ENCODE measurements at regions not wholly inside any gene's neighbourhood (a gene's known extent, or its start where the extent isn't known, plus 50 kb on each side); places are given as distances from the start of the nearest gene placed in this dataset.
A peak's percentile ranks its signal among the peaks of the same experiment; 100 is the strongest.
"Not testable (repeated sequence)": the region's sequence is repeated elsewhere in the genome, so short reads cannot be mapped to it uniquely, and the experiment has no call there.

DNA sequence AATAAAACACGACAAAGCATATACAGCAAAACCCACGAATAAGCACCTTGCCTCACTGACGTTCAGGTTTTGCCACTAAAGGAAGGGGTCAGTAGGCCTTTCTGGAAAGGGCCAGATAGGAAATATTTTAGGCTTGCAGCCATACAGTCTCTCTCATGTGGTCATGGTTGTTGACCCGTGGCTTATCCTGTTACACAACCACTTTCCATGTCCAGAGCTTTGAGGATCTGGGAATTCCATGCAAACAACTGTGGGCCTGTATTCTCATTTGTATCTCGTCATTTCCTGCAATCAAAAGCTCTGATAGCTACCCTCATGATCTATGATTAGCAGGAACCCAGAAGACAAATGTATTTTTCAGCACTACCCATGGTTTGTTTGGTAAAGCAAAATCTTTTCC, 108.3 kb downstream of the DRD1 start:
- in situ Hi-C loops (cut with MboI; ENCODE audit: low sequenced_read_pairs): no loop called here
- no peaks in the 10 kb centered on the region for H3K27me3 ChIP-seq (ENCODE audit: low read depth)
- no peak for DNase-seq (ENCODE audit: low spot score in 2 of 2)

DNA sequence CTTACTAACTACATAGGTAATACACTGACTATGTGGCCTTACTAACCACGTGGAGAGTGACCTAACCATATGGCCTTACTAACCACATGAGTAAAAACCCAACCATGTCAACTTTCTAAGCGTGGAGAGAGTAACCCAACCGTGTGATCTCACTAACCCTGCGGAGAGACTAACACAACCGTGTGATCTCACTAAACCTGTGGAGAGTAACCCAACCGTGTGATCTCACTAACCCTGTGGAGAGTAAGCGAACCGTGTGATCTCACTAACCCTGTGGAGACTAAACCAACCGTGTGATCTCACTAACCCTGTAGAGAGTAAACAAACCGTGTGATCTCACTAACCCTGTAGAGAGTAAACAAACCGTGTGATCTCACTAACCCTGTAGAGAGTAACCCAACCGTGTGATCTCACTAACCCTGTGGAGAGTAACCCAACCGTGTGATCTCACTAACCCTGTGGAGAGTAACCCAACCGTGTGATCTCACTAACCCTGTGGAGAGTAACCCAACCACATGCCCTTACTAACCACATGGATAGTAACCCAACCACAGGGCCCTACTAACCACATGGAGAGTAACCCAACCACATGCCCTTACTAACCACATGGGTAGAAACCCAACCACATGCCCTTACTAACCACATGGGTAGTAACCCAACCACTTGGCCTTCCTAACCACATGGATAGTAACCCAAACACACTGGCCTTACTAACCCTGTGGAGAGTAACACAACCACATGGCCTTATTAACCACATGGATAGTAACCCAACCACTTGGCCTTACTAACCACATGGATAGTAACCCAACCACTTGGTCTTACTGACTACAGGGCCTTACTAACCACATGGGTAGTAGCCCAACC, 112.6 kb downstream of the DRD1 start:
- H3K27me3 ChIP-seq (ENCODE audit: low read depth); H3K36me3 ChIP-seq (replicated peaks); H3K4me1 ChIP-seq; DNase-seq (ENCODE audit: low spot score in 2 of 2); H3K4me3 ChIP-seq; in situ Hi-C loops (cut with MboI; ENCODE audit: low sequenced_read_pairs); H3K9me3 ChIP-seq: not testable (repeated sequence)

More for the DNA sequence above, 108.3 kb downstream of the DRD1 start:
- H3K36me3 ChIP-seq (replicated peaks): no peaks in the 10 kb centered on the region
- no peak overlapping the region for H3K4me3 ChIP-seq
- no peaks in the 10 kb centered on the region for H3K4me1 ChIP-seq
- H3K9me3 ChIP-seq: no peaks in the 10 kb centered on the region

DNA sequence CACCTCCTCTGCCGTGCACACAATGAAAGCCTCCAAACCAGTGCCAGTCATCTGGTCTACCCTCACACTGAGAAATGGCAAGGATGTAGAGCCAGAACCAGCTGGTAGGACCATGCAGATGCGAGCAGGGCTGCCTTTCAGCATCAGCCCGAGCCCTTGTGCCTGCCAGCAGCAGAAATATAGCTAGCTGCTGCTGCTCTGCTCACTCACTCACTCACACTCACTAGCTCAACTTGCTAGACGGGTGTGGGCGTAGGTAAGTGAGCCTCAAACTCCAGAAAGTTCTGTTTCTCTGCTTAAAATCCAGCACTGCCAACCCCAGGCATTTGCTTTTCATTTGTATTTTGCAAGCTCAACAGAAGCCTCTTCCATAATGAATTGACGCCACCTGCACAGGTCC, 114.0 kb downstream of the DRD1 start:
- H3K36me3 ChIP-seq (replicated peaks): no peaks in the 10 kb centered on the region
- DNase-seq (ENCODE audit: low spot score in 2 of 2): no peak
- H3K9me3 ChIP-seq: no peaks in the 10 kb centered on the region
- H3K4me3 ChIP-seq: no peak overlapping the region
- H3K27me3 ChIP-seq (ENCODE audit: low read depth): no peaks in the 10 kb centered on the region
- in situ Hi-C loops (cut with MboI; ENCODE audit: low sequenced_read_pairs): no loop called here
- H3K4me1 ChIP-seq: no peaks in the 10 kb centered on the region

DNA sequence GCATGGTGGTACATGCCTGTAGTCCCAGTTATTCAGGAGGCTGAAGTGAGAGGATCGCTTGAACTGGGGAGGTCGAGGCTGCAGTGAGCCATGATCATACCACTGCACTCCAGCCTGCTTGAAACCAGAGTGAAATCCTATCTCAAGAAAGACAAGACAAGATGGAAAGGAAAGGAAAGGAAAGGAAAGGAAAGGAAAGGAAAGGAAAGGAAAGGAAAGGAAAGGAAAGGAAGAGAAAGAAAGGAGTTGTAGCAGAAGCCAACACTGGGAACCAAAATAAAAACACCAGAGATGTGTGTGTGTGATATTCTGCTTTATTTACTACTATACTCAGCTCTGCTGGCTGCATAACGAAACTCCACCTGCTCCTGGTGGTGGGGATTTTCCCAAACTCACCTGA, 115.3 kb downstream of the DRD1 start:
- Histone ChIP-seq H3K4me1 (no peaks in the 10 kb centered on the region), H3K4me3 (no peak overlapping the region), H3K9me3 (no peaks in the 10 kb centered on the region), H3K27me3 (ENCODE audit: low read depth) (no peaks in the 10 kb centered on the region), H3K36me3 (replicated peaks) (no peaks in the 10 kb centered on the region)
- no peak for DNase-seq (ENCODE audit: low spot score in 2 of 2)
- in situ Hi-C loops (cut with MboI; ENCODE audit: low sequenced_read_pairs): no loop called here

DNA sequence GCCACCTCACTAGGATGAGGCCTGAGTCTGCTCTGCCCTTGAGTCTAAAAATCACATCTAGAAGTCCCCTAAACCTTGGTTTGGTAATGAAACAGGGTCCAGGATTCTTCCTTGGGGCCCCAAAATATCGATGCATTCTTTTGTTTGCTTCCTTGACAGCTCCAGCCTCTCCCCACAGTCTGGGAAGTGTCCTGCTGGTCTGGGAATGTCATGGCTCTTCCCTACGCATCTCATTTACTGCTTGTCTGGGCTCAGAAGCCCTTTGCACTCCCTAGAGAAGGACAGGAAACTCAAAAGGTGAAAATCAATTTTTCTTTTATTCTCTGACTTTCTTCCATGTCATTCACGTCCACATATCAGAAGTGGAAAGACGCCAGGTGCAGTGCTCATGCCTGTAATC, 115.8 kb downstream of the DRD1 start:
- Histone ChIP-seq H3K9me3 (no peaks in the 10 kb centered on the region), H3K4me3 (no peak overlapping the region), H3K4me1 (no peaks in the 10 kb centered on the region), H3K36me3 (replicated peaks) (no peaks in the 10 kb centered on the region), H3K27me3 (ENCODE audit: low read depth) (no peaks in the 10 kb centered on the region)
- DNase-seq (ENCODE audit: low spot score in 2 of 2): no peak
- in situ Hi-C loops (cut with MboI; ENCODE audit: low sequenced_read_pairs): no loop called here

DNA sequence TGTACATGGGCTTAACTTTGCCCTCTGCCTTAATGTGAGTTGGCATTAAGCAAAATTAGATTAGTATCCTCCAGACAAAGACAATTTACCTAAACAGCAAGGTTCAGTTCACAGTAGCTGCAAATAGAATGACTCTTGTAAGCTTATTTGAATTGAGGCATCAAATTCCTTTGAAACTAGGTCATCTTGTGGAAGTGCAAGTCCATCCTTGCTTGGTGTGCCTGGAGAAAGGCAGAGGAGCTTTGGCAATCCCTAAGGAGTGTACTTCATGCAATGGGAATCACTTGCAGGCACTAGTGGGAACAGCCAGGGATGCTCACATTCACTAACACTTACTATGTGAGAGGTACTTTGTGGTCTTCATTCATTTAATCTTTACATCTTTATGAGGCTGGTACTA, 118.3 kb downstream of the DRD1 start:
- in situ Hi-C loops (cut with MboI; ENCODE audit: low sequenced_read_pairs): no loop called here

DNA sequence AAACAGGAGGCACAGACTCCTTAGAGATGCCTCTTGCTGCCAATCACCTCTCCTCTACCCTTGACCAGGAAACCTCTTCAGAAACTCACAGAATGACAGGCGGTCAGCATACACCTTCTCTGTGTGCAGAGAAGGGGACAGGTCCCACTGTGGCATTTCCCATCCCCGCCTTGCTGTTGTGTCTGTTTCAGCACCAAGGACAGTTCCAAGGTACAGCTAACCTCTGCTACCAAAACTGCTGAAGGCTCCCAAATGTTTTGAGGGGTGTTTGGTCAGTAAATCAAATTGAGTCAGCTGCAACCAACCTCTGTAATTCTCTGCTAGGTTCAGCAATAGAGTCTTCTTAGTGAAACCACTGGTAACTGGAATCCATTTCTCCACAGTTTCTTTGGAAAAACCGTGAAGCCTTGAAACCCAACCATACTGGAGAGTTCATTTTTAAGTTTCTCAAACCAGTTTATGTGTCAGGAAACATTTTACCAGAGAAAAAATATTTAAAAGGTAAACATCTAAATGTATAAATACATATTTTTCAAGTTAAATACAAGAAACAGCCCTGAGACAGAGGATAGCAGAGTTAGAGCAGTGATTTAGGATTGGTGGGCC, 122.0 kb downstream of the DRD1 start:
- peak; percentile 4 to 62 for DNase-seq (ENCODE audit: low spot score in 2 of 2)
- Histone ChIP-seq H3K27me3 (ENCODE audit: low read depth) (no peaks in the 10 kb centered on the region), H3K4me1 (no peaks in the 10 kb centered on the region), H3K36me3 (replicated peaks) (no peaks in the 10 kb centered on the region), H3K4me3 (no peak overlapping the region), H3K9me3 (no peaks in the 10 kb centered on the region)
- in situ Hi-C loops (cut with MboI; ENCODE audit: low sequenced_read_pairs): no loop called here

More for the DNA sequence above, 118.3 kb downstream of the DRD1 start:
- H3K4me3 ChIP-seq: no peak overlapping the region
- no peaks in the 10 kb centered on the region for H3K27me3 ChIP-seq (ENCODE audit: low read depth)
- H3K36me3 ChIP-seq (replicated peaks): no peaks in the 10 kb centered on the region
- H3K9me3 ChIP-seq: no peaks in the 10 kb centered on the region
- DNase-seq (ENCODE audit: low spot score in 2 of 2): no peak
- H3K4me1 ChIP-seq: no peaks in the 10 kb centered on the region

DNA sequence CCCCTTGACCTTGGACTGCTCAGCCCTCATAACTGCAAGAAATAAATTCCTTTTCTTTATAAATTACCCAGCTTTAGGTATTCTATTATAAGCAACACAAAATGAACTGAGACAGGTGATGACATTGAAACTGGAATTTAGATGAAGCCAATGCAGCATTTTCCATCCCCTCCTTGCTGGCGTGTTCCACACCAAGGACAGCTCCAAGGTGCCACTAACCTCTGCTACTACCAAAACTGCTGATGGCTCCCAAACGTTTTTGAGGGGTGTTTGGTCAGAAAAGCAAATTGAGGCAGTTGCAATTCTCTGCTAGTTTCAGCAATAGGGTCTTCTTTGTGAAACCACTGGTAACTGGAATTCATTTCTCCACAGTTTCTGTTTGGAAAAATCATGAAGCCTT, 124.8 kb downstream of the DRD1 start:
- no peaks in the 10 kb centered on the region for H3K36me3 ChIP-seq (replicated peaks)
- no peak overlapping the region for H3K4me3 ChIP-seq
- no peaks in the 10 kb centered on the region for H3K4me1 ChIP-seq
- in situ Hi-C loops (cut with MboI; ENCODE audit: low sequenced_read_pairs): no loop called here
- H3K9me3 ChIP-seq: no peaks in the 10 kb centered on the region
- H3K27me3 ChIP-seq (ENCODE audit: low read depth): no peaks in the 10 kb centered on the region; the same call in 1 of the 2 replicates
- no peak for DNase-seq (ENCODE audit: low spot score in 2 of 2)

DNA sequence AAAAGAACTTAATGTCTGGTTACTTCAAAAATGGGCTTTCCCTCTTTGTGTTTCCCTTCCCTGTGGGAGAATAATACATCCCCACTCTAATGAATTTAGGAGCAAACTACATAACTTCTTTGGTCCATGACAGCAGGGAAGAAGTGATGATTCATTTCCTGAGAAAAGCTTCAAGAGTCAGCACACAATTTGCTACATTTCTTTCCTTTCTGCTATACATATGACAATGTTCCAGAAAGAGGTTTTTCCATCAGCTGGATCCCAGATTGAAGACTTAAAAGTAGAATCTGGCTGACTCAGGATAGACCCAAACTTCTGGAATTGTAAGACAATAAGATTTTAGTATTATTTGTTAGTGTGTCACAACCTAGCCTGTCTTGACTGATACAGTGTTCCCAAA, 126.1 kb downstream of the DRD1 start:
- H3K27me3 ChIP-seq (ENCODE audit: low read depth): no peaks in the 10 kb centered on the region; the same call in 1 of the 2 replicates
- H3K36me3 ChIP-seq (replicated peaks): no peaks in the 10 kb centered on the region
- H3K9me3 ChIP-seq: no peaks in the 10 kb centered on the region
- no peaks in the 10 kb centered on the region for H3K4me1 ChIP-seq
- no peak overlapping the region for H3K4me3 ChIP-seq
- no peak for DNase-seq (ENCODE audit: low spot score in 2 of 2)
- in situ Hi-C loops (cut with MboI; ENCODE audit: low sequenced_read_pairs): no loop called here

DNA sequence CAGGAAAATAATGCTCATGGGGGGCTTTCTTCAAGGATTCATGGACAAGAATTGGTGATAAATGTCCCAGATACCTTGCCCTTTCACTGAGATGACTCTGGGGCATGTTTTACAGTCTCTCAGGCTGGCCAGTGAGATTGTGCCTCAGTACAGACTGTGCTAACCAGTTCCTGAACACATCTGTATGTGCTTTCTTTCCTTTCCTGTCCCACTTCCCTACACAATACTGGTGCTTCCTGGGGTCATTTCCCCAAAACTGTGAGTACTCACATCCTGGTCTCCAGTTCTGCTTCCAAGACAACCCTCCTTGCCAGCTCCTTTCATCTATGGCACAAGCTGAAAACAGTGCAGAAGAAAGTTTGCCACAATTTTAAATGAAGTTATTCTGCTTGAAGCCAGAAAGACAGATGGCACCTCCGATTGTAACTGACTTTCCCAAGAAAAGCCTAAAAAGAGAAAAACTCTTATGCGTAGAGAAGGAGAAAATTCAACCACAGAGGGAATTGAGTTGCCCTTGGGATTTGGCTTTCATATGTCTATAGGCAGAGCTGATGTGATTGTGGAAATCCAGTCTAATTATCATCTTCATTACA, 134.7 kb downstream of the DRD1 start:
- Histone ChIP-seq H3K4me1 (no peaks in the 10 kb centered on the region), H3K4me3 (no peak overlapping the region), H3K9me3 (no peaks in the 10 kb centered on the region), H3K36me3 (replicated peaks) (no peaks in the 10 kb centered on the region), H3K27me3 (ENCODE audit: low read depth) (no peaks in the 10 kb centered on the region)
- in situ Hi-C loops (cut with MboI; ENCODE audit: low sequenced_read_pairs): no loop called here
- no peak for DNase-seq (ENCODE audit: low spot score in 2 of 2)

DNA sequence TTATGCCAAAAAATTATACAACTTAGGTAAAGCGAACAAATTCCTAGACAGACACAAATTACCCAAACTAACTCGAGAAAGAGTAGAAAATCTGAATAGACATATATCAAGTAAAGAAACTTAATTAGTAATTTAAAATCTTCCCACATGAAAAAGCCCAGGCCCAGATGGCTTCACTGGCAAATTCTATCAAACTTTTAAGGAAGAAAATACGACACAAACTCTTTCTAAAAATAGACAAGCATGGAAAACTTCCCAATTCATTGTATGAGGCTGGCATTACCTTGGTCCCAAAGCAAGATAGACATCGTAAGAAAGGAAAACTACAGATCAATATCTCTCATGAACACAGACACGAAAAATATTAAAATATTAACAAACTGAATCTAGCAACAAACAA, 135.3 kb downstream of the DRD1 start:
- Histone ChIP-seq H3K4me3 (no peak overlapping the region), H3K9me3 (no peaks in the 10 kb centered on the region), H3K4me1 (no peaks in the 10 kb centered on the region), H3K27me3 (ENCODE audit: low read depth) (no peaks in the 10 kb centered on the region; the same call in 1 of the 2 replicates), H3K36me3 (replicated peaks) (no peaks in the 10 kb centered on the region)
- in situ Hi-C loops (cut with MboI; ENCODE audit: low sequenced_read_pairs): no loop called here
- DNase-seq (ENCODE audit: low spot score in 2 of 2): no peak

DNA sequence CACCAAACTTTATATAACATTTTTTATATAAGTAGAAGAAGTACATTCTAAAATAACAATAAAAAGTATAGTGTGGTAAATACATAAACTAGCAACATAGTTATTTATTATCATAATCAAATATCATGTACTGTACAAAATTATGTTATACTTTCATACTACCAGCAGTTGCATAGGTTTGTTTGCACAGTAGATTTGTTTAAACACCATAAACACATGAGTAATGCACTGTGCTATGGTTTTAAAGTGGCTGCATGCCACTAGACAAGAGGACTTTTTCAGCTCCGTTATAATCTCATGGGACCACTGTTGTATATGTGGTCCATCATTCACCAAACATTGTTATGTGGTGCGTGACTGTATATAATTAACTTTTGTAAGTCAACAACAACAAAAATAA, 137.6 kb downstream of the DRD1 start:
- H3K4me1 ChIP-seq: no peaks in the 10 kb centered on the region
- in situ Hi-C loops (cut with MboI; ENCODE audit: low sequenced_read_pairs): no loop called here
- no peaks in the 10 kb centered on the region; the same call in 1 of the 2 replicates for H3K27me3 ChIP-seq (ENCODE audit: low read depth)
- H3K9me3 ChIP-seq: no peaks in the 10 kb centered on the region
- no peaks in the 10 kb centered on the region for H3K36me3 ChIP-seq (replicated peaks)
- no peak overlapping the region for H3K4me3 ChIP-seq
- no peak for DNase-seq (ENCODE audit: low spot score in 2 of 2)

DNA sequence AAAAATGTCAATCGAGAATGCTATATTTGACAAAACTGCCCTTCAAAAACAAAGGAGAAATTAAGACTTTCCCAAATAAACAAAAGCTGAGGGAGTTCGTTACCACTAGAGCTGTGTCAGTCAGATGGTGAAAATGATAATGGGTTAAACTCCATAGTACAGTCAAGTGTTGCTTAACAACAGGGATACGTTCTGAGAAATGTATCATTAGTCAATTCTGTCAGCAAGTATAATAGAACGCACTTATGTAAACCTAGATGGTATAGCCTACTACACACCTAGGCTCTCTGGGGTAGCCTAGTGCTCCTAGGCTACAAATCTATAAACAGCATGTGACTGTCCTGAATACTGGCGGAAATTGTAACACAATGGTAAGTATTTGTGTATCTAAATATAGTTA, 138.7 kb downstream of the DRD1 start:
- Histone ChIP-seq H3K36me3 (replicated peaks) (no peaks in the 10 kb centered on the region), H3K27me3 (ENCODE audit: low read depth) (no peaks in the 10 kb centered on the region; the same call in 1 of the 2 replicates), H3K4me1 (no peaks in the 10 kb centered on the region), H3K9me3 (no peaks in the 10 kb centered on the region), H3K4me3 (no peak overlapping the region)
- DNase-seq (ENCODE audit: low spot score in 2 of 2): no peak
- in situ Hi-C loops (cut with MboI; ENCODE audit: low sequenced_read_pairs): no loop called here

DNA sequence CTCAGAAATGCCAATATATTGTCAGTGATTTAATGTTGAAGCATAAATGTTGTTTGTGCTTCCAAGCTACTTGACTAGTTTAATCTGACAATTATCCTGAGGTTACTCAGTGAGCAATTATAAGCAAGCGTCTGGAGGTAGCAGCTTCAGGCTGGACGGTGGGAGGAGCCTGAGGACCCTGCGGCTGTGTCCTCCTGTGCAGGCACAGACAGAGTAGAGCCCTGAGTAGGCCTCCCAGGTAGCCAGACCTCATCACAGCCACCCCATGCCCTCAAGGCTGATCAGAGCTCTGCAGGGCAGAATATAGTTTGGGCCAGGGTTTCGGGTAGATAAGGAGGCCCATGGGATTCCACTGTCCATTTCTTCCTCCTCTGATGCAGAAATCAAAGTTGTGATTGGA, 153.6 kb downstream of the DRD1 start:
- in situ Hi-C loops (cut with MboI; ENCODE audit: low sequenced_read_pairs): no loop called here
- Histone ChIP-seq H3K9me3 (no peaks in the 10 kb centered on the region), H3K4me1 (no peaks in the 10 kb centered on the region)

More for the DNA sequence above, 153.6 kb downstream of the DRD1 start:
- Histone ChIP-seq H3K36me3 (replicated peaks) (no peaks in the 10 kb centered on the region), H3K4me3 (no peak overlapping the region), H3K27me3 (ENCODE audit: low read depth) (no peaks in the 10 kb centered on the region)
- DNase-seq (ENCODE audit: low spot score in 2 of 2): no peak

Measured in HAP-1 (cell line).